ENCODE measurements at regions not wholly inside any gene's neighbourhood (a gene's known extent, or its start where the extent isn't known, plus 50 kb on each side); places are given as distances from the start of the nearest gene placed in this dataset.

- TF ChIP-seq, protein P1, sequence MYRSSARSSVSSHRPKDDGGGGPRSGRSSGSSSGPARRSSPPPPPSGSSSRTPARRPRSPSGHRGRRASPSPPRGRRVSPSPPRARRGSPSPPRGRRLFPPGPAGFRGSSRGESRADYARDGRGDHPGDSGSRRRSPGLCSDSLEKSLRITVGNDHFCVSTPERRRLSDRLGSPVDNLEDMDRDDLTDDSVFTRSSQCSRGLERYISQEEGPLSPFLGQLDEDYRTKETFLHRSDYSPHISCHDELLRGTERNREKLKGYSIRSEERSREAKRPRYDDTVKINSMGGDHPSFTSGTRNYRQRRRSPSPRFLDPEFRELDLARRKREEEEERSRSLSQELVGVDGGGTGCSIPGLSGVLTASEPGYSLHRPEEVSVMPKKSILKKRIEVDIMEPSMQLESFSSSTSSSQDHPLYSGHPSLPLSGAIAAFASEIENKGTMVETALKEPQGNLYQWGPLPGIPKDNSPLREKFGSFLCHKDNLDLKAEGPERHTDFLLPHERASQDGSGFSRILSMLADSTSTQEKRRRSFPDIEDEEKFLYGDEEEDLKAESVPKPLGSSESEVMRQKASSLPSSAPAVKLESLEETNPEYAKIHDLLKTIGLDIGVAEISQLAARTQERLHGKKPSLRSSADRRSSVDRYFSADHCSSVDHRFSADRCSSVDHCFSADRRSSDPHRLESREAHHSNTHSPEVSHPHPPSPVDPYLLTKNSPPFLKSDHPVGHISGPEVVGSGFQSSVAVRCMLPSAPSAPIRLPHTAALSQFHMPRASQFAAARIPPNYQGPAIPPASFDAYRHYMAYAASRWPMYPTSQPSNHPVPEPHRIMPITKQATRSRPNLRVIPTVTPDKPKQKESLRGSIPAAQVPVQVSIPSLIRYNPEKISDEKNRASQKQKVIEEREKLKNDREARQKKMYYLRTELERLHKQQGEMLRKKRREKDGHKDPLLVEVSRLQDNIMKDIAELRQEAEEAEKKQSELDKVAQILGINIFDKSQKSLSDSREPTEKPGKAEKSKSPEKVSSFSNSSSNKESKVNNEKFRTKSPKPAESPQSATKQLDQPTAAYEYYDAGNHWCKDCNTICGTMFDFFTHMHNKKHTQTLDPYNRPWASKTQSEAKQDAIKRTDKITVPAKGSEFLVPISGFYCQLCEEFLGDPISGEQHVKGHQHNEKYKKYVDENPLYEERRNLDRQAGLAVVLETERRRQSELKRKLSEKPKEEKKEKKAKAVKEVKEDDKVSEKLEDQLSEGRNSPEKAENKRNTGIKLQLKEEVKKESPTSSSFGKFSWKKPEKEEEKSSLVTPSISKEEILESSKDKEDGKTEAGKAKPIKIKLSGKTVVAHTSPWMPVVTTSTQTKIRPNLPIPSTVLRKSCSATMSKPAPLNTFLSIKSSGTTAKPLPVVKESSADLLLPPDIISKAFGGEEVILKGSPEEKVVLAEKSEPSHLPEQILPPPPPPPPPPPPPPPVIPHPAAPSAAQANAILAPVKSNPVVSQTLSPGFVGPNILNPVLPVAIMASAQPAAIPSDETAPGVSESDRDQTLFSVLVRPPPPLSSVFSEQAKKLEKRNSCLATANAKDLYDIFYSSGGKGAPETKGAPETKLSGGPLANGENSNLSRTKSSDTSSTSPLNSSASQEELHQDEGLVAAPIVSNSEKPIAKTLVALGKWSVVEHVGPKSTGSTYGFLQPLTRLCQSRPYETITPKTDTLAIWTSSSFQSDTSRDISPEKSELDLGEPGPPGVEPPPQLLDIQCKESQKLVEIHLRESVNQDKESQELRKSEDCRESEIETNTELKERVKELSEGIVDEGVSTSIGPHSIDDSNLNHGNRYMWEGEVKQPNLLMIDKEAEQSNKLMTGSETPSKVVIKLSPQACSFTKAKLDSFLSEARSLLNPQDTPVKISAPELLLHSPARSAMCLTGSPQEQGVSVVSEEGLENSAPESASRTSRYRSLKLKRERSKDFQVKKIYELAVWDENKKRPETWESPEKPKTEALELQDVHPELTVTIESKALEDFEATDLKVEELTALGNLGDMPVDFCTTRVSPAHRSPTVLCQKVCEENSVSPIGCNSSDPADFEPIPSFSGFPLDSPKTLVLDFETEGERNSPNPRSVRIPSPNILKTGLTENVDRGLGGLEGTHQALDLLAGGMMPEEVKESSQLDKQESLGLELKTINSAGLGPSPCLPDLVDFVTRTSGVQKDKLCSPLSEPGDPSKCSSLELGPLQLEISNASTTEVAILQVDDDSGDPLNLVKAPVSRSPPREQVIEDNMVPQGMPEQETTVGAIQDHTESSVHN (IDR thresholded peaks at IDR 0.05; ENCODE audit: borderline replicate concordance in 1 of 2, low read depth in 1 of 2) = no peak
- TF ChIP-seq CTBP1 (IDR thresholded peaks at IDR 0.05; ENCODE audit: borderline replicate concordance) = 0 out of 2 replicates have a peak, but pooled peaks have one; percentile 23
- 0 out of 2 replicates have a peak, but pooled peaks have one; percentile 13 for TF ChIP-seq JUND (IDR thresholded peaks at IDR 0.05; ENCODE audit: borderline replicate concordance, low read depth, low read length)
- TF ChIP-seq JUND (tag; IDR thresholded peaks at IDR 0.05; ENCODE audit: borderline replicate concordance, low read depth, low read length) = no peak
- no peak for TF ChIP-seq KLF10 (CRISPR knock-in tag; IDR thresholded peaks at IDR 0.05)
- no peak for TF ChIP-seq BHLHE40 (IDR thresholded peaks at IDR 0.05; ENCODE audit: low read length)
- TF ChIP-seq EP300 (IDR thresholded peaks at IDR 0.05; ENCODE audit: low read length) = peak; percentile 32
- TF ChIP-seq ZNF146 (CRISPR knock-in tag; IDR thresholded peaks at IDR 0.05; ENCODE audit: unreplicated experiment) = no peak
- no peak for TF ChIP-seq NCOA6 (IDR thresholded peaks at IDR 0.05)
- no peak for TF ChIP-seq SIN3B (IDR thresholded peaks at IDR 0.05; ENCODE audit: low read depth)
- TF ChIP-seq, protein P2, sequence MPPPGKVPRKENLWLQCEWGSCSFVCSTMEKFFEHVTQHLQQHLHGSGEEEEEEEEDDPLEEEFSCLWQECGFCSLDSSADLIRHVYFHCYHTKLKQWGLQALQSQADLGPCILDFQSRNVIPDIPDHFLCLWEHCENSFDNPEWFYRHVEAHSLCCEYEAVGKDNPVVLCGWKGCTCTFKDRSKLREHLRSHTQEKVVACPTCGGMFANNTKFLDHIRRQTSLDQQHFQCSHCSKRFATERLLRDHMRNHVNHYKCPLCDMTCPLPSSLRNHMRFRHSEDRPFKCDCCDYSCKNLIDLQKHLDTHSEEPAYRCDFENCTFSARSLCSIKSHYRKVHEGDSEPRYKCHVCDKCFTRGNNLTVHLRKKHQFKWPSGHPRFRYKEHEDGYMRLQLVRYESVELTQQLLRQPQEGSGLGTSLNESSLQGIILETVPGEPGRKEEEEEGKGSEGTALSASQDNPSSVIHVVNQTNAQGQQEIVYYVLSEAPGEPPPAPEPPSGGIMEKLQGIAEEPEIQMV (tag; conservative IDR thresholded peaks at IDR 0.05; ENCODE audit: low read depth) = no peak
- TF ChIP-seq ZNF232 (CRISPR knock-in tag; IDR thresholded peaks at IDR 0.05) = no peak
- no peak for TF ChIP-seq HMG20A (CRISPR knock-in tag; conservative IDR thresholded peaks at IDR 0.05)
- TF ChIP-seq, protein P3, sequence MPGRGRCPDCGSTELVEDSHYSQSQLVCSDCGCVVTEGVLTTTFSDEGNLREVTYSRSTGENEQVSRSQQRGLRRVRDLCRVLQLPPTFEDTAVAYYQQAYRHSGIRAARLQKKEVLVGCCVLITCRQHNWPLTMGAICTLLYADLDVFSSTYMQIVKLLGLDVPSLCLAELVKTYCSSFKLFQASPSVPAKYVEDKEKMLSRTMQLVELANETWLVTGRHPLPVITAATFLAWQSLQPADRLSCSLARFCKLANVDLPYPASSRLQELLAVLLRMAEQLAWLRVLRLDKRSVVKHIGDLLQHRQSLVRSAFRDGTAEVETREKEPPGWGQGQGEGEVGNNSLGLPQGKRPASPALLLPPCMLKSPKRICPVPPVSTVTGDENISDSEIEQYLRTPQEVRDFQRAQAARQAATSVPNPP (IDR thresholded peaks at IDR 0.05; ENCODE audit: borderline replicate concordance, insufficient read depth, insufficient read length) = no peak
- TF ChIP-seq ZNF780A (CRISPR knock-in tag; IDR thresholded peaks at IDR 0.05) = no peak
- TF ChIP-seq ZNF3 (CRISPR knock-in tag; IDR thresholded peaks at IDR 0.05) = no peak
- TF ChIP-seq KLF1 (tag; IDR thresholded peaks at IDR 0.05) = no peak
- no peak for TF ChIP-seq BRD4 (IDR thresholded peaks at IDR 0.05)
- TF ChIP-seq, protein P4, sequence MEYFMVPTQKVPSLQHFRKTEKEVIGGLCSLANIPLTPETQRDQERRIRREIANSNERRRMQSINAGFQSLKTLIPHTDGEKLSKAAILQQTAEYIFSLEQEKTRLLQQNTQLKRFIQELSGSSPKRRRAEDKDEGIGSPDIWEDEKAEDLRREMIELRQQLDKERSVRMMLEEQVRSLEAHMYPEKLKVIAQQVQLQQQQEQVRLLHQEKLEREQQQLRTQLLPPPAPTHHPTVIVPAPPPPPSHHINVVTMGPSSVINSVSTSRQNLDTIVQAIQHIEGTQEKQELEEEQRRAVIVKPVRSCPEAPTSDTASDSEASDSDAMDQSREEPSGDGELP (CRISPR knock-in tag; IDR thresholded peaks at IDR 0.05; ENCODE audit: borderline replicate concordance) = no peak
Observed at GRCh38 chr4:38539501-38539900, 124.5 kb upstream of the KLF3 start (continued).

Measured in K562 (cell line).